ENCODE measurements at regions not wholly inside any gene's neighbourhood (a gene's known extent, or its start where the extent isn't known, plus 50 kb on each side); places are given as distances from the start of the nearest gene placed in this dataset.

- no peak for TF ChIP-seq ZFP30 (CRISPR knock-in tag; IDR thresholded peaks at IDR 0.05)
- no peak for TF ChIP-seq OSR1 (CRISPR knock-in tag; IDR thresholded peaks at IDR 0.05)
- no peak for TF ChIP-seq CSDC2 (CRISPR knock-in tag; IDR thresholded peaks at IDR 0.05)
- no peak for TF ChIP-seq SNAI2 (CRISPR knock-in tag; IDR thresholded peaks at IDR 0.05)
- TF ChIP-seq PATZ1 (CRISPR knock-in tag; IDR thresholded peaks at IDR 0.05; ENCODE audit: borderline replicate concordance) = no peak
- no peak for TF ChIP-seq ARNTL (CRISPR knock-in tag; IDR thresholded peaks at IDR 0.05; ENCODE audit: borderline replicate concordance, low read depth)
Observed at GRCh38 chr4:174096456-174096855, 187.0 kb downstream of the FBXO8 start.

All from SK-N-SH treated with all-trans-retinoic acid at 6 μM for 48 hours (cell line).